OCI-LY7 (cell line): ENCODE measurements at regions not wholly inside any gene's neighbourhood (a gene's known extent, or its start where the extent isn't known, plus 50 kb on each side); places are given as distances from the start of the nearest gene placed in this dataset.

ENCODE experiments used
- CTCF ChIP-seq: fragments of 200-600 bp; sonication (generic); conservative IDR thresholded peaks from 2 replicates; pipeline ENCODE4 v1.5.1; 2014; ENCODE audit warnings: mild to moderate bottlenecking, antibody characterized with exemption, low read length, moderate library complexity, mixed read lengths
- EZH2phosphoT487 ChIP-seq: fragments of 200-600 bp; sonication (generic); IDR thresholded peaks from 2 replicates; pipeline ENCODE4 v1.6.1; 2018; ENCODE audit warnings: low read depth, borderline replicate concordance, mild to moderate bottlenecking, mixed run types, antibody characterized with exemption, low read length, moderate library complexity, mixed read lengths

DNA sequence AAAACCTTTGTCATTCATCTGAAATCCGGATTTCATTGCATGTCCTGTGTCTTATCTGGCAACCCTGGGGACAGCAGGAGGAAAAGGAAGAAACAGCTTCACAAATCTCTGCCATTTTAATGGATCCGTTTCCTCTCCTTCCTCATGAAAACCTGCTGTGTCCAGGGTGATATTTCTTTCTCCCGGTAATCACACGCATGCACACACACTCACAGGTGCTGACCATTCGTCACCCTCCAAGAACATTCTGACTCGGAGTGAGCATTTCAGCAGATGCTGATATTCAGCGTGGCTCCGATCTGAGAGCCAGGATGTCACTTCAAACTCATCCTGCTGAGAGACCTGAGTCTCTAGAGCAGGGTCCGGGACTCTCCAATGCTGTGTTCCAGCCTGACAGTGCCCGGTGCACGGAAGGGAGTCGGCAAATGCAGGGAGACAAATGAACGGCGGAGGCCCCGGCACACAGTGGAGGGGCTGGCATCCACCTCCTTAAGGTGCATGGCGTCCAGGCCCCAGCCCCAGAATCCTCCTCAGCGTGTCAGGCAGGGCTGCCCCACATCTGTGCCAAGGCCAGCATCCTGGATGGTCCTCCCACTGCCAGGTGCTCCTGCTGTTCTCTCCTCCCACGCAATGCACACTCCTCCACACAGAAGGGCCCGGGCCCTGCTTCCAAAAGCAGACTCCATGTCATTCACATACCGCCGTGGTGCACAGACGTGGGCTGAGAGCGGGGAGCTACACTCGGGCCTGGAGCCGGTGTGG lies 70.7 kb downstream of the RBFOX3 start:
- no peak for TF ChIP-seq CTCF
- TF ChIP-seq EZH2phosphoT487 = no peak
